Natural killer cell (primary cell): ENCODE measurements at regions not wholly inside any gene's neighbourhood (a gene's known extent, or its start where the extent isn't known, plus 50 kb on each side); places are given as distances from the start of the nearest gene placed in this dataset.

Source experiments
- ATAC-seq, 3 donors: fragments of 150-1000 bp in 2 of 3; fragments of 200-7000 bp in 1 of 3; cut with Tn5 transposase; 1 replicate in 1 of 3; 2 replicates in 2 of 3; pipeline ENCODE4 v1.10.0; 2021; ENCODE audit warnings: mild to moderate bottlenecking in 2 of 3, moderate library complexity in 2 of 3
- DNase-seq, 2 donors: peaks; one replicate each; pipeline versions ENCODE4 v3.0.0 to v3.0.0-alpha.2; 2013 to 2021; ENCODE audit warnings: mixed read lengths in 1 of 2
- H3K27ac ChIP-seq: one replicate; pipeline ENCODE4 v1.5.1; 2013; ENCODE audit warnings: mild to moderate bottlenecking, low read length
- H3K27me3 ChIP-seq: one replicate; pipeline ENCODE4 v1.6.1; 2013; ENCODE audit warnings: low read length; ENCODE audit not compliant: control insufficient read depth, insufficient read depth
- H3K36me3 ChIP-seq: one replicate; pipeline ENCODE4 v1.6.1; 2013; ENCODE audit warnings: low read length; ENCODE audit not compliant: control insufficient read depth, insufficient read depth
- H3K4me1 ChIP-seq: one replicate; pipeline ENCODE4 v1.6.1; 2013; ENCODE audit warnings: low read length; ENCODE audit not compliant: control insufficient read depth, insufficient read depth
- H3K4me3 ChIP-seq: one replicate; pipeline ENCODE4 v1.5.1; 2013; ENCODE audit warnings: low read length
- H3K9me3 ChIP-seq: one replicate; pipeline ENCODE4 v1.6.1; 2013; ENCODE audit warnings: low read length; ENCODE audit not compliant: control insufficient read depth, insufficient read depth
- H3K27ac Mint-ChIP-seq, 2 donors: one replicate each; pipeline ENCODE4 v1.8.0; 2022; ENCODE audit warnings: mild to moderate bottlenecking in 2 of 2, mixed read lengths in 2 of 2, moderate library complexity in 1 of 2
- H3K27me3 Mint-ChIP-seq, 2 donors: one replicate each; pipeline ENCODE4 v1.8.0; 2022; ENCODE audit warnings: low read depth in 2 of 2, mixed read lengths in 2 of 2
- H3K36me3 Mint-ChIP-seq: one replicate; pipeline ENCODE4 v1.8.0; 2022; ENCODE audit warnings: mixed read lengths
- H3K4me1 Mint-ChIP-seq, 2 donors: one replicate each; pipeline ENCODE4 v1.8.0; 2022; ENCODE audit warnings: mixed read lengths in 2 of 2
- H3K4me3 Mint-ChIP-seq: one replicate; pipeline ENCODE4 v1.8.0; 2022; ENCODE audit warnings: mild to moderate bottlenecking, moderate library complexity, mixed read lengths
- H3K9me3 Mint-ChIP-seq, 2 donors: one replicate each; pipeline ENCODE4 v1.8.0; 2022; ENCODE audit warnings: mixed read lengths in 2 of 2
- CTCF ChIP-seq: fragments of 200-600 bp; IDR thresholded peaks from one replicate; pipeline ENCODE4 v1.8.0; 2022; ENCODE audit warnings: antibody characterized with exemption
- WGBS: methylation state at CpG from one replicate; pipeline ENCODE4 v1.1.7; 2013; ENCODE audit warnings: missing lambda C conversion rate; ENCODE audit not compliant: insufficient coverage; 5-methylcytosine and 5-hydroxymethylcytosine counted together
- intact Hi-C: fragments of 100-400 bp; cut with micrococcal nuclease; formaldehyde crosslinking; loops from one replicate; pipeline ENCODE4 v1.14.2; 2022

DNA sequence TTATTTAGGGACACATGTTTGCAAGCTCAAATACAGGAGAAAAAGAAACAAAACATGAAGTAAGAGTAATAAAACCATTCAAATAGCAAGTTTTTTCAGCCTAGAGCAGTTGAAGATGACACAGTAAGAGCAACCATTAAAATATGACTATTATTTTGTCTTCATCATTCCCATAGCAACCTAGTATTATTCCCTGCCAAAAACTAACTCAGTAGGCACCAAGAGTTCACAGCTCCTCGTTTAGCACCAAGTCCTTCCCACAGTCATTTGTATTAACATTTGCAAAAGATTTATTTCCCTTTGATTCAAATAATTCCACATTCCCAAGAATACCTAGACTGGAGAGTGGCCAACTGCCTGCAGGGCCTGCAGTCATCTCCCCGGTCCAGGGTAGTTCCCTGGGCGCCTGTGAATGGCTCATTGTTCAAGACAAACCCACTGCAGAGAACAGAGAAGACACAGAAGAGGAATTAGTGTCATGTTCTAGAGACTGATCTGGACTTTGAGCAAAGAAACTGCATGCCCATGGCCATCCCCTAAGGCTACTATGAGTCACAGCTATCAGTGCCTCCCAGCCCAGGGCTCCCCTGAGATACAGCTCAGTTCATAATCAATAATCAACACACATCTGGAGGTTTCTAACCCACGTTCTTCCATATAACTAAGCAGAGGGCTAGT is 139.1 kb upstream of the MAP3K1 start:
- H3K9me3 ChIP-seq = no peaks in the 10 kb centered on the region
- H3K4me1 Mint-ChIP-seq = peaks cover 6 to 12% of the 10 kb centered on the region in 2 donors
- ATAC-seq = no peak
- peaks cover 0 to 9% of the 10 kb centered on the region in 2 donors for H3K27me3 Mint-ChIP-seq
- intact Hi-C loops = no loop called here
- no peak overlapping the region for H3K4me3 Mint-ChIP-seq
- no peaks in the 10 kb centered on the region for H3K36me3 Mint-ChIP-seq
- H3K9me3 Mint-ChIP-seq = no peaks in the 10 kb centered on the region
- WGBS = 86% methylated on average over 4 of the region's 4 CpGs
- TF ChIP-seq CTCF = no peak
- H3K27ac ChIP-seq = no peak overlapping the region
- H3K4me3 ChIP-seq = no peak overlapping the region
- DNase-seq = no peak
- H3K27me3 ChIP-seq = no peaks in the 10 kb centered on the region
- H3K27ac Mint-ChIP-seq = no peak overlapping the region
- peaks cover 3% of the 10 kb centered on the region for H3K4me1 ChIP-seq
- H3K36me3 ChIP-seq = no peaks in the 10 kb centered on the region

DNA sequence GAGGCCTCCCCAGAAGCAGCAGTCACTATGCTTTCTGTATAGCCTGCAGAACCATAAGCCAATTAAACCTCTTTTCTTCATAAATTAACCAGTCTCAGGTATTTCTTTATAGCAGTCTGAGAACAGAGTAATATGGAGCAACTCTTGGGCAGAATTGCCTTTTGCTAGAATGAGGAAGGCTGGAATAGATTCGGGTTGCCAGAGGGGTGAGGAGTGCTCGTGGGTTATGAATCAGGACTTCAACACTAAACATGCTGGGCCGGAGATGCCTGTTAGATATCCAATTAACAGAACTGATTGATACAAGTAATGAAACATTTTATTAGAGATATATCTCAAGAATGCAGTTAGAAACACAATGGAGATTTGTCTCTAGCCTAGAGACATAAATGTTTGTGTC is 140.9 kb upstream of the MAP3K1 start:
- H3K4me1 Mint-ChIP-seq = peaks cover 24 to 29% of the 10 kb centered on the region in 2 donors
- no peaks in the 10 kb centered on the region for H3K36me3 Mint-ChIP-seq
- H3K9me3 Mint-ChIP-seq = no peaks in the 10 kb centered on the region

GRCh38 chr5:56673171-56673570 is 142.2 kb upstream of the MAP3K1 start:
- no peak overlapping the region for H3K4me3 Mint-ChIP-seq
- H3K9me3 Mint-ChIP-seq = no peaks in the 10 kb centered on the region
- Histone ChIP-seq H3K4me3 (no peak overlapping the region), H3K36me3 (no peaks in the 10 kb centered on the region), H3K4me1 (peaks cover 22% of the 10 kb centered on the region), H3K9me3 (no peaks in the 10 kb centered on the region), H3K27me3 (no peaks in the 10 kb centered on the region), H3K27ac (no peak overlapping the region)
- peak overlapping the region in 1 of 2 donors; percentile 21 for H3K27ac Mint-ChIP-seq
- peaks cover 0 to 5% of the 10 kb centered on the region in 2 donors for H3K27me3 Mint-ChIP-seq
- intact Hi-C loops = no loop called here
- no peaks in the 10 kb centered on the region for H3K36me3 Mint-ChIP-seq
- no peak for TF ChIP-seq CTCF
- peaks cover 27 to 32% of the 10 kb centered on the region in 2 donors for H3K4me1 Mint-ChIP-seq
- DNase-seq (no peak), ATAC-seq (no peak)
- 56% methylated on average over 5 of the region's 5 CpGs for WGBS

More for the DNA sequence above, 140.9 kb upstream of the MAP3K1 start:
- Histone ChIP-seq H3K27me3 (no peaks in the 10 kb centered on the region), H3K27ac (no peak overlapping the region), H3K4me3 (no peak overlapping the region), H3K4me1 (peaks cover 17% of the 10 kb centered on the region), H3K36me3 (no peaks in the 10 kb centered on the region), H3K9me3 (no peaks in the 10 kb centered on the region)
- TF ChIP-seq CTCF = no peak
- intact Hi-C loops = no loop called here
- Mint-ChIP-seq H3K27me3 (peaks cover 0 to 9% of the 10 kb centered on the region in 2 donors), H3K27ac (peak overlapping the region in 1 of 2 donors; percentile 35), H3K4me3 (no peak overlapping the region)
- no peak for DNase-seq
- WGBS = 97% methylated on average over 3 of the region's 3 CpGs
- ATAC-seq = no peak

GRCh38 chr5:56671571-56671970 is 143.8 kb upstream of the MAP3K1 start:
- ATAC-seq = peak in 1 of 3 donors; percentile 61
- DNase-seq = no peak
- peaks cover 22% of the 10 kb centered on the region for H3K4me1 ChIP-seq
- WGBS = 68% methylated on average over 3 of the region's 4 CpGs
- Mint-ChIP-seq H3K4me1 (peaks cover 27 to 32% of the 10 kb centered on the region in 2 donors), H3K27me3 (peaks cover 0 to 5% of the 10 kb centered on the region in 2 donors), H3K36me3 (no peaks in the 10 kb centered on the region), H3K9me3 (no peaks in the 10 kb centered on the region), H3K27ac (peak overlapping the region; percentile 31 to 80), H3K4me3 (no peak overlapping the region)
- peak overlapping the region; percentile 86 for H3K27ac ChIP-seq
- H3K36me3 ChIP-seq = no peaks in the 10 kb centered on the region
- no peaks in the 10 kb centered on the region for H3K27me3 ChIP-seq
- TF ChIP-seq CTCF = no peak
- H3K4me3 ChIP-seq = no peak overlapping the region
- intact Hi-C loops = no loop called here
- no peaks in the 10 kb centered on the region for H3K9me3 ChIP-seq
